ENCODE measurements at regions not wholly inside any gene's neighbourhood (a gene's known extent, or its start where the extent isn't known, plus 50 kb on each side); places are given as distances from the start of the nearest gene placed in this dataset.

DNA sequence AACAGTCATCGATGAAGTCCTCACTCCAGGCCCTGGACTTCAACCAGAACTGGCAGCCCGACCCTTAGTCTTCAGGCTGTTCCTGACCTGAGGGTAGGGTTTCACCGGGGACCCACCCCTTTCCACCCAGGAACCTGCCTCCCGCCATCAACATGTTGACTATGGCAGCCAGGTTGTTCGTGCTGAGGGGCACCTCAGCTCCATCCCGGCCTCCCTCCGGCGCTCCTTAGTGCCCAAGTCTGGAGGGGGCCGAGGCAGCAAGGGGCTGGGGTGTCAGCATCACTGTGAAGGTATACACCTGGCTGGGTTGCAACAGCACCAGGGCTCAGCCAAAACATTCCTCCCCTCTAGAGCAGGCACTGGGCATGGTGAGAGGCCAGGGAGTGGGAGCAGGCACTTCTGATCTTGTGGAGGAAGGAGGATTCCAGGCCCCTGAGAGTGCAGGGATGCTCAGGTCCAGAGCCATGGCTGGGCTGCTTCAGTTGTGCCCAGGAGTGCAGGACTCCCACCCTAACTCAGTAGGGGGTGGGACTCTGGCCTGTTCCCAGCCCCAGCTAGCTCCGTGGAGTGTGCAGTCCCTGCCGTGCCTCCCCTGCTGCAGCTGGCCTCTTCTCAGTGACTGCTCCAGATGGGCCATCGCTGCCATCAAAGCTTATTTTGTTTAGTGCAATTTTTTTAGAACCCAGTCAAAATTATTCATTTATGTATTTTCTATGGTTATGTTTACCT is 1445.9 kb downstream of the PCDH9 start:
- TF ChIP-seq POLR2AphosphoS5 (IDR thresholded peaks at IDR 0.05; ENCODE audit: insufficient read depth, low read depth, low read length) (no peak), MAX (IDR thresholded peaks at IDR 0.05; ENCODE audit: insufficient read depth, insufficient read length) (no peak), JUN (IDR thresholded peaks at IDR 0.05; ENCODE audit: borderline replicate concordance, insufficient read depth, insufficient read length, low read depth) (no peak), FOS (IDR thresholded peaks at IDR 0.05; ENCODE audit: borderline replicate concordance, insufficient read depth, low read length) (no peak), EZH2 (IDR thresholded peaks at IDR 0.05; ENCODE audit: borderline replicate concordance, low read depth, low read length, severe bottlenecking) (no peak), CTCF (IDR thresholded peaks at IDR 0.05; ENCODE audit: extremely low read depth in 1 of 2, insufficient read depth in 1 of 2, low read depth in 1 of 2, low read length in 2 of 2) (no peak), MYC (IDR thresholded peaks at IDR 0.05; ENCODE audit: low read depth, low read length) (no peak), POLR2A (IDR thresholded peaks at IDR 0.05; ENCODE audit: low read depth, low read length) (no peak), GATA2 (IDR thresholded peaks at IDR 0.05; ENCODE audit: insufficient read depth, insufficient read length, low read depth, low read length) (no peak)
- Histone ChIP-seq H3K4me1 (ENCODE audit: control insufficient read depth, extremely low read depth, insufficient read depth, low read length) (no peaks in the 10 kb centered on the region), H3K36me3 (ENCODE audit: control insufficient read depth in 2 of 2, extremely low read depth in 1 of 2, insufficient read depth in 2 of 2, low read length in 2 of 2) (no peaks in the 10 kb centered on the region), H4K20me1 (replicated peaks; ENCODE audit: control insufficient read depth, extremely low read depth, insufficient read depth, low read length) (no peaks in the 10 kb centered on the region), H3K27me3 (ENCODE audit: control insufficient read depth in 2 of 2, insufficient read depth in 2 of 2, low read length in 2 of 2) (no peaks in the 10 kb centered on the region), H3K9ac (replicated peaks; ENCODE audit: extremely low read depth, insufficient read depth, low read length) (no peak overlapping the region), H3K79me2 (ENCODE audit: control insufficient read depth, insufficient read depth, low read length) (no peaks in the 10 kb centered on the region), H3K4me3 (replicated peaks in 1 of 3; ENCODE audit: insufficient read depth in 1 of 3, low read depth in 1 of 3, low read length in 3 of 3) (no peak overlapping the region), H3K9me3 (replicated peaks; ENCODE audit: control insufficient read depth, insufficient read depth, low read length) (no peaks in the 10 kb centered on the region), H3K9me1 (replicated peaks; ENCODE audit: control insufficient read depth, extremely low read depth, insufficient read depth, low read length) (no peaks in the 10 kb centered on the region), H3K4me2 (ENCODE audit: insufficient read depth, low read length) (no peak overlapping the region), H3K27ac (ENCODE audit: insufficient read depth, low read depth, low read length) (no peak overlapping the region), H2AFZ (ENCODE audit: low read depth, low read length) (no peak overlapping the region)
- ChIA-PET CTCF (interaction anchor here (0.9 kb wide), 1 partner anchor 10 kb away, joined by 3 read pairs; no protein-coding TSS in a partner anchor), POLR2A (no interaction called here)
- dilution Hi-C loops (cut with MboI; ENCODE audit: extremely low pct_ligation_motif_present, low sequenced_read_pairs) = no loop called here
- intact Hi-C loops (cut with micrococcal nuclease) = no loop called here
- no peak for DNase-seq (ENCODE audit: low read depth, low spot score)
- BruUV-seq (replicated peaks) = no TSS peak
- no peak for FAIRE-seq

Data from endothelial cell of umbilical vein (primary cell).